ENCODE measurements at regions not wholly inside any gene's neighbourhood (a gene's known extent, or its start where the extent isn't known, plus 50 kb on each side); places are given as distances from the start of the nearest gene placed in this dataset.

GRCh38 chr11:80722629-80723028 lies 1281.8 kb upstream of the TENM4 start:
- Histone ChIP-seq H3K79me1 (ENCODE audit: insufficient read depth, low read depth, low read length, poor library complexity, severe bottlenecking) (no peaks in the 10 kb centered on the region), H3K9ac (ENCODE audit: extremely low read depth, insufficient read length, low read length) (no peak overlapping the region), H3K27me3 (ENCODE audit: insufficient read depth, low read length) (no peaks in the 10 kb centered on the region), H2AFZ (ENCODE audit: low read length) (no peak overlapping the region), H3K4ac (ENCODE audit: low read depth, low read length) (no peak overlapping the region), H3K18ac (ENCODE audit: insufficient read length, low read depth, low read length) (no peak overlapping the region), H2BK12ac (ENCODE audit: insufficient read length, low read depth, low read length) (no peak overlapping the region), H3K23me2 (ENCODE audit: insufficient read length, low read depth, low read length, poor library complexity, severe bottlenecking) (no peaks in the 10 kb centered on the region), H3K23ac (ENCODE audit: insufficient read length, low read depth, low read length) (no peak overlapping the region), H4K8ac (replicated peaks; ENCODE audit: insufficient read length, low read depth, low read length) (no peak overlapping the region), H3K9me3 (ENCODE audit: control insufficient read depth, low read depth, low read length) (no peaks in the 10 kb centered on the region), H2BK5ac (ENCODE audit: insufficient read length, low read length) (no peak overlapping the region), H2BK20ac (ENCODE audit: low read depth, low read length, poor library complexity, severe bottlenecking) (no peak overlapping the region), H3K79me2 (ENCODE audit: insufficient read depth, low read length) (no peaks in the 10 kb centered on the region), H4K91ac (ENCODE audit: insufficient read length, low read depth, low read length) (no peak overlapping the region), H3K27ac (ENCODE audit: insufficient read length, low read depth, low read length) (no peak overlapping the region), H3K14ac (ENCODE audit: insufficient read depth, low read length) (no peak overlapping the region), H3K4me1 (ENCODE audit: insufficient read depth, low read length) (no peaks in the 10 kb centered on the region; the same call in 1 of the 2 replicates), H3T11ph (ENCODE audit: low read length) (no peak overlapping the region), H4K20me1 (ENCODE audit: control insufficient read depth, insufficient read depth, insufficient read length) (no peaks in the 10 kb centered on the region), H3K56ac (ENCODE audit: insufficient read length, low read depth, low read length) (no peak overlapping the region), H3K4me2 (ENCODE audit: insufficient read depth, insufficient read length, low read length) (no peak overlapping the region), H2BK120ac (ENCODE audit: low read depth, low read length, poor library complexity, severe bottlenecking) (no peak overlapping the region), H2BK15ac (ENCODE audit: low read depth, low read length) (no peak overlapping the region), H4K5ac (ENCODE audit: insufficient read length, low read depth, low read length) (no peak overlapping the region), H2AK5ac (ENCODE audit: insufficient read length, low read length) (no peak overlapping the region)
- no peak overlapping the region for H3K27ac Mint-ChIP-seq
- no peak overlapping the region for H3K4me3 Mint-ChIP-seq
- no peaks in the 10 kb centered on the region for H3K36me3 Mint-ChIP-seq (ENCODE audit: insufficient read depth in 1 of 3, low read depth in 3 of 3)
- TF ChIP-seq, protein P1, sequence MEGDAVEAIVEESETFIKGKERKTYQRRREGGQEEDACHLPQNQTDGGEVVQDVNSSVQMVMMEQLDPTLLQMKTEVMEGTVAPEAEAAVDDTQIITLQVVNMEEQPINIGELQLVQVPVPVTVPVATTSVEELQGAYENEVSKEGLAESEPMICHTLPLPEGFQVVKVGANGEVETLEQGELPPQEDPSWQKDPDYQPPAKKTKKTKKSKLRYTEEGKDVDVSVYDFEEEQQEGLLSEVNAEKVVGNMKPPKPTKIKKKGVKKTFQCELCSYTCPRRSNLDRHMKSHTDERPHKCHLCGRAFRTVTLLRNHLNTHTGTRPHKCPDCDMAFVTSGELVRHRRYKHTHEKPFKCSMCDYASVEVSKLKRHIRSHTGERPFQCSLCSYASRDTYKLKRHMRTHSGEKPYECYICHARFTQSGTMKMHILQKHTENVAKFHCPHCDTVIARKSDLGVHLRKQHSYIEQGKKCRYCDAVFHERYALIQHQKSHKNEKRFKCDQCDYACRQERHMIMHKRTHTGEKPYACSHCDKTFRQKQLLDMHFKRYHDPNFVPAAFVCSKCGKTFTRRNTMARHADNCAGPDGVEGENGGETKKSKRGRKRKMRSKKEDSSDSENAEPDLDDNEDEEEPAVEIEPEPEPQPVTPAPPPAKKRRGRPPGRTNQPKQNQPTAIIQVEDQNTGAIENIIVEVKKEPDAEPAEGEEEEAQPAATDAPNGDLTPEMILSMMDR (conservative IDR thresholded peaks at IDR 0.05), result no peak
- no CpG with 5 or more reads among the region's 1 CpG for whole genome bisulfite sequencing (ENCODE audit: extremely low coverage, insufficient read length, low lambda C conversion rate)
- H3K9me3 Mint-ChIP-seq, result no peaks in the 10 kb centered on the region
- DNase-seq, result no peak
- peaks cover 2 to 3% of the 10 kb centered on the region in 2 experiments for H3K4me1 Mint-ChIP-seq
- H3K27me3 Mint-ChIP-seq (ENCODE audit: low read depth), result no peaks in the 10 kb centered on the region

All from H9 (cell line).